Neural progenitor cell (in vitro differentiated cells): ENCODE measurements at regions not wholly inside any gene's neighbourhood (a gene's known extent, or its start where the extent isn't known, plus 50 kb on each side); places are given as distances from the start of the nearest gene placed in this dataset.

Experiments used
- EZH2 ChIP-seq: fragments of 200-600 bp; sonication (generic); IDR thresholded peaks from 2 replicates; pipeline ENCODE4 v1.6.1; 2017; ENCODE audit warnings: antibody characterized with exemption, mild to moderate bottlenecking, moderate library complexity
- EZH2phosphoT487 ChIP-seq: fragments of 200-600 bp; sonication (generic); IDR thresholded peaks from 2 replicates; pipeline ENCODE4 v1.6.1; 2017; ENCODE audit warnings: antibody characterized with exemption
- TF ChIP-seq, protein P1 (sequence below): fragments of 200-600 bp; sonication (generic); IDR thresholded peaks from 2 replicates; pipeline ENCODE4 v1.5.1; 2017; ENCODE audit warnings: antibody characterized with exemption, mild to moderate bottlenecking

DNA sequence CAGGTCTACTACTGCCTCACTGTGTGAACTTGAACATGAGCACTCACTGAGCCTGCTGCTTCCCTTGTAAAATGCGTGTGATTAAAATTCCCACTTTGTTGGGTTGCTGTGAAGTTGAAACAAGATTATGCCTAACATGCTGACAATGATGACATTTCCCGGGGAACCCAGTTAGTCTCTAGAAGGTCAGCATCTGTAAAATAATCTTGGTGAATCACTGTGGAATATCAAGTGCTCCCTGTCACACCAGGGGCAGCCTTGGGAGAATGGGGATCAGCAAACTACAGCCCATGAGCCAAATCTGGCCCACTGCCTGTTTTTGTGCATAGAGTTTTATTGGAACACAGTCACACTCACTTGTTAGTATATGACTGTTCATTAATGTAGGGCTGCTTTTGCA is 335.2 kb downstream of the MIAT start:
- TF ChIP-seq, protein P1, sequence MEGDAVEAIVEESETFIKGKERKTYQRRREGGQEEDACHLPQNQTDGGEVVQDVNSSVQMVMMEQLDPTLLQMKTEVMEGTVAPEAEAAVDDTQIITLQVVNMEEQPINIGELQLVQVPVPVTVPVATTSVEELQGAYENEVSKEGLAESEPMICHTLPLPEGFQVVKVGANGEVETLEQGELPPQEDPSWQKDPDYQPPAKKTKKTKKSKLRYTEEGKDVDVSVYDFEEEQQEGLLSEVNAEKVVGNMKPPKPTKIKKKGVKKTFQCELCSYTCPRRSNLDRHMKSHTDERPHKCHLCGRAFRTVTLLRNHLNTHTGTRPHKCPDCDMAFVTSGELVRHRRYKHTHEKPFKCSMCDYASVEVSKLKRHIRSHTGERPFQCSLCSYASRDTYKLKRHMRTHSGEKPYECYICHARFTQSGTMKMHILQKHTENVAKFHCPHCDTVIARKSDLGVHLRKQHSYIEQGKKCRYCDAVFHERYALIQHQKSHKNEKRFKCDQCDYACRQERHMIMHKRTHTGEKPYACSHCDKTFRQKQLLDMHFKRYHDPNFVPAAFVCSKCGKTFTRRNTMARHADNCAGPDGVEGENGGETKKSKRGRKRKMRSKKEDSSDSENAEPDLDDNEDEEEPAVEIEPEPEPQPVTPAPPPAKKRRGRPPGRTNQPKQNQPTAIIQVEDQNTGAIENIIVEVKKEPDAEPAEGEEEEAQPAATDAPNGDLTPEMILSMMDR: no peak
- TF ChIP-seq EZH2 (no peak), EZH2phosphoT487 (no peak)
